MM.1S (cell line): ENCODE measurements at regions not wholly inside any gene's neighbourhood (a gene's known extent, or its start where the extent isn't known, plus 50 kb on each side); places are given as distances from the start of the nearest gene placed in this dataset.

ENCODE experiments used
- EZH2 ChIP-seq: fragments of 300-600 bp; sonication (generic); optimal IDR thresholded peaks from 2 replicates; pipeline ENCODE3; 2017; ENCODE audit warnings: low read depth, mild to moderate bottlenecking, antibody characterized with exemption, low read length, mixed read lengths
- TF ChIP-seq, protein P1 (sequence below): fragments of 300-600 bp; sonication (generic); IDR thresholded peaks from 2 replicates; pipeline ENCODE4 v1.5.1; 2016; ENCODE audit warnings: antibody characterized with exemption, low read length, mixed read lengths

DNA sequence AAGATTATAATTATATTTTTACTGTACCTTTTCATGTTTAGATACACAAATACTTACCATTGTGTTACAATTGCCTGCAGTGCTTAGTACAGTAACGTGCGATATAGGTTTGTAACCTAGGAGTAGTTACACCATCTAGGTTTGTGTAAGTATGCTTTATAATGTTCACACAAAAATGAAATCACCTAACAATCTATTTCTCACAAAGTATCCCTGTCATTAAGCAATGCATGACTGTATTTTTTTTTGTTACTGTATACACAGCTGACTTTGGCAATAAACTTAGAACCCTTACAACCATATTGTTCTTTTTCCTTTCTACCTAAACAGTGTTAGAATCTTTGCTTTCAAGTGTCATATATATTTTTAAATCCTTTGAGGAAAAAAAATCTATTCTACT lies 303.0 kb upstream of the E2F7 start:
- TF ChIP-seq, protein P1, sequence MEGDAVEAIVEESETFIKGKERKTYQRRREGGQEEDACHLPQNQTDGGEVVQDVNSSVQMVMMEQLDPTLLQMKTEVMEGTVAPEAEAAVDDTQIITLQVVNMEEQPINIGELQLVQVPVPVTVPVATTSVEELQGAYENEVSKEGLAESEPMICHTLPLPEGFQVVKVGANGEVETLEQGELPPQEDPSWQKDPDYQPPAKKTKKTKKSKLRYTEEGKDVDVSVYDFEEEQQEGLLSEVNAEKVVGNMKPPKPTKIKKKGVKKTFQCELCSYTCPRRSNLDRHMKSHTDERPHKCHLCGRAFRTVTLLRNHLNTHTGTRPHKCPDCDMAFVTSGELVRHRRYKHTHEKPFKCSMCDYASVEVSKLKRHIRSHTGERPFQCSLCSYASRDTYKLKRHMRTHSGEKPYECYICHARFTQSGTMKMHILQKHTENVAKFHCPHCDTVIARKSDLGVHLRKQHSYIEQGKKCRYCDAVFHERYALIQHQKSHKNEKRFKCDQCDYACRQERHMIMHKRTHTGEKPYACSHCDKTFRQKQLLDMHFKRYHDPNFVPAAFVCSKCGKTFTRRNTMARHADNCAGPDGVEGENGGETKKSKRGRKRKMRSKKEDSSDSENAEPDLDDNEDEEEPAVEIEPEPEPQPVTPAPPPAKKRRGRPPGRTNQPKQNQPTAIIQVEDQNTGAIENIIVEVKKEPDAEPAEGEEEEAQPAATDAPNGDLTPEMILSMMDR: no peak
- TF ChIP-seq EZH2: no peak
